ENCODE measurements at regions not wholly inside any gene's neighbourhood (a gene's known extent, or its start where the extent isn't known, plus 50 kb on each side); places are given as distances from the start of the nearest gene placed in this dataset.

DNA sequence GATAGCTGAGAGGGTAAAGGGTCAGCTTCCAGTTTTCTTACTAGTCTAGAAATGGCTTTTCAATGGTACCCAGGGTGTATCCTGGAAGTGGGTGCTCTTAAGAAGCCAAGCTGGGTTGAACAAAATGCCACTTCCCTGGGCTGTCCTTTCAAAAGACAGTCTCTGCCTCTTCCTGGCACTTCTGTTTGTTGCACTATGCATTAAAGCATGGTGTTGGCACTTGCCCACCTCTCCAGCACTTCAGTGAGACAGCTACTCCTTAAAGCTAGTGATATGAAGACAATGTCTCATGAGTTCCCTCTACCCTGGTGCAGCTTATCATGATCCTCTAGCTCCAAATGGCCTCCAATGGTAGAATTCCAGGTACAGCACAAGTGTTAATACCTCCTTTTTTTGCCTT, 74.3 kb upstream of the IGFBP5 start:
- FAIRE-seq (no peak), DNase-seq (ENCODE audit: low read depth, low spot score) (no peak)
- ChIA-PET POLR2A (no interaction called here), CTCF (interaction anchor here (1.0 kb wide), 1 partner anchor 11 kb away, joined by 4 read pairs; no protein-coding TSS in a partner anchor)
- Histone ChIP-seq H3K4me3 (replicated peaks in 1 of 3; ENCODE audit: insufficient read depth in 1 of 3, low read depth in 1 of 3, low read length in 3 of 3) (no peak overlapping the region), H3K79me2 (ENCODE audit: control insufficient read depth, insufficient read depth, low read length) (no peaks in the 10 kb centered on the region), H3K27ac (ENCODE audit: insufficient read depth, low read depth, low read length) (no peak overlapping the region), H3K27me3 (ENCODE audit: control insufficient read depth in 2 of 2, insufficient read depth in 2 of 2, low read length in 2 of 2) (peaks cover 0 to 2% of the 10 kb centered on the region in 2 experiments), H3K36me3 (ENCODE audit: control insufficient read depth in 2 of 2, extremely low read depth in 1 of 2, insufficient read depth in 2 of 2, low read length in 2 of 2) (no peaks in the 10 kb centered on the region), H4K20me1 (replicated peaks; ENCODE audit: control insufficient read depth, extremely low read depth, insufficient read depth, low read length) (no peaks in the 10 kb centered on the region), H3K4me2 (ENCODE audit: insufficient read depth, low read length) (no peak overlapping the region), H2AFZ (ENCODE audit: low read depth, low read length) (no peak overlapping the region), H3K9me1 (replicated peaks; ENCODE audit: control insufficient read depth, extremely low read depth, insufficient read depth, low read length) (no peaks in the 10 kb centered on the region), H3K9me3 (replicated peaks; ENCODE audit: control insufficient read depth, insufficient read depth, low read length) (no peaks in the 10 kb centered on the region), H3K4me1 (ENCODE audit: control insufficient read depth, extremely low read depth, insufficient read depth, low read length) (no peaks in the 10 kb centered on the region), H3K9ac (replicated peaks; ENCODE audit: extremely low read depth, insufficient read depth, low read length) (no peak overlapping the region)
- BruUV-seq (replicated peaks), result no TSS peak
- dilution Hi-C loops (cut with MboI; ENCODE audit: extremely low pct_ligation_motif_present, low sequenced_read_pairs), result no loop called here
- intact Hi-C loops (cut with micrococcal nuclease), result no loop called here
- TF ChIP-seq POLR2A (IDR thresholded peaks at IDR 0.05; ENCODE audit: low read depth, low read length) (no peak), FOS (IDR thresholded peaks at IDR 0.05; ENCODE audit: borderline replicate concordance, insufficient read depth, low read length) (no peak), MYC (IDR thresholded peaks at IDR 0.05; ENCODE audit: low read depth, low read length) (no peak), JUN (IDR thresholded peaks at IDR 0.05; ENCODE audit: borderline replicate concordance, insufficient read depth, insufficient read length, low read depth) (no peak), GATA2 (IDR thresholded peaks at IDR 0.05; ENCODE audit: insufficient read depth, insufficient read length, low read depth, low read length) (no peak), POLR2AphosphoS5 (IDR thresholded peaks at IDR 0.05; ENCODE audit: insufficient read depth, low read depth, low read length) (no peak), EZH2 (IDR thresholded peaks at IDR 0.05; ENCODE audit: borderline replicate concordance, low read depth, low read length, severe bottlenecking) (no peak)
- TF ChIP-seq, protein P1, sequence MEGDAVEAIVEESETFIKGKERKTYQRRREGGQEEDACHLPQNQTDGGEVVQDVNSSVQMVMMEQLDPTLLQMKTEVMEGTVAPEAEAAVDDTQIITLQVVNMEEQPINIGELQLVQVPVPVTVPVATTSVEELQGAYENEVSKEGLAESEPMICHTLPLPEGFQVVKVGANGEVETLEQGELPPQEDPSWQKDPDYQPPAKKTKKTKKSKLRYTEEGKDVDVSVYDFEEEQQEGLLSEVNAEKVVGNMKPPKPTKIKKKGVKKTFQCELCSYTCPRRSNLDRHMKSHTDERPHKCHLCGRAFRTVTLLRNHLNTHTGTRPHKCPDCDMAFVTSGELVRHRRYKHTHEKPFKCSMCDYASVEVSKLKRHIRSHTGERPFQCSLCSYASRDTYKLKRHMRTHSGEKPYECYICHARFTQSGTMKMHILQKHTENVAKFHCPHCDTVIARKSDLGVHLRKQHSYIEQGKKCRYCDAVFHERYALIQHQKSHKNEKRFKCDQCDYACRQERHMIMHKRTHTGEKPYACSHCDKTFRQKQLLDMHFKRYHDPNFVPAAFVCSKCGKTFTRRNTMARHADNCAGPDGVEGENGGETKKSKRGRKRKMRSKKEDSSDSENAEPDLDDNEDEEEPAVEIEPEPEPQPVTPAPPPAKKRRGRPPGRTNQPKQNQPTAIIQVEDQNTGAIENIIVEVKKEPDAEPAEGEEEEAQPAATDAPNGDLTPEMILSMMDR (IDR thresholded peaks at IDR 0.05; ENCODE audit: extremely low read depth in 1 of 2, insufficient read depth in 1 of 2, low read depth in 1 of 2, low read length in 2 of 2), result no peak
- TF ChIP-seq, protein P2, sequence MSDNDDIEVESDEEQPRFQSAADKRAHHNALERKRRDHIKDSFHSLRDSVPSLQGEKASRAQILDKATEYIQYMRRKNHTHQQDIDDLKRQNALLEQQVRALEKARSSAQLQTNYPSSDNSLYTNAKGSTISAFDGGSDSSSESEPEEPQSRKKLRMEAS (IDR thresholded peaks at IDR 0.05; ENCODE audit: insufficient read depth, insufficient read length), result no peak
